WTC11 (cell line): ENCODE measurements at regions not wholly inside any gene's neighbourhood (a gene's known extent, or its start where the extent isn't known, plus 50 kb on each side); places are given as distances from the start of the nearest gene placed in this dataset.

Experiments
- ATF3 ChIP-seq: sonication (generic); formaldehyde crosslinking; conservative IDR thresholded peaks from 2 replicates; pipeline ENCODE4 v1.8.1; 2022; ENCODE audit warnings: mild to moderate bottlenecking, missing genetic modification reagents
- CREM ChIP-seq: sonication (generic); formaldehyde crosslinking; IDR thresholded peaks from 2 replicates; pipeline ENCODE4 v1.8.1; 2022; ENCODE audit warnings: mild to moderate bottlenecking, missing genetic modification reagents, moderate library complexity
- CTCF ChIP-seq: fragments of 200-600 bp; IDR thresholded peaks from 2 replicates; pipeline ENCODE4 v1.8.0; 2022; ENCODE audit warnings: antibody characterized with exemption
- FOXP4 ChIP-seq: sonication (generic); formaldehyde crosslinking; IDR thresholded peaks from 2 replicates; pipeline ENCODE4 v1.8.0; 2022; ENCODE audit warnings: mild to moderate bottlenecking, missing genetic modification reagents
- IRF2 ChIP-seq: sonication (generic); formaldehyde crosslinking; IDR thresholded peaks from 2 replicates; pipeline ENCODE4 v1.8.0; 2022; ENCODE audit warnings: low read depth, missing genetic modification reagents, borderline replicate concordance
- MLX ChIP-seq: sonication (generic); formaldehyde crosslinking; IDR thresholded peaks from 2 replicates; pipeline ENCODE4 v1.8.1; 2023; ENCODE audit warnings: mild to moderate bottlenecking, missing genetic modification reagents, moderate library complexity
- ZMAT4 ChIP-seq: fragments of 250-450 bp; sonication (Bioruptor Pico); IDR thresholded peaks from 2 replicates; pipeline ENCODE4 v1.9.0; 2021; ENCODE audit warnings: mild to moderate bottlenecking

GRCh38 chr14:73773441-73774240 is 59.5 kb upstream of the PNMA1 start:
- TF ChIP-seq CTCF (no peak), CREM (CRISPR knock-in tag) (no peak), FOXP4 (CRISPR knock-in tag) (no peak), IRF2 (CRISPR knock-in tag) (no peak), ATF3 (CRISPR knock-in tag) (no peak), MLX (CRISPR knock-in tag) (no peak), ZMAT4 (CRISPR knock-in tag) (no peak)
